ENCODE measurements at regions not wholly inside any gene's neighbourhood (a gene's known extent, or its start where the extent isn't known, plus 50 kb on each side); places are given as distances from the start of the nearest gene placed in this dataset.

DNA sequence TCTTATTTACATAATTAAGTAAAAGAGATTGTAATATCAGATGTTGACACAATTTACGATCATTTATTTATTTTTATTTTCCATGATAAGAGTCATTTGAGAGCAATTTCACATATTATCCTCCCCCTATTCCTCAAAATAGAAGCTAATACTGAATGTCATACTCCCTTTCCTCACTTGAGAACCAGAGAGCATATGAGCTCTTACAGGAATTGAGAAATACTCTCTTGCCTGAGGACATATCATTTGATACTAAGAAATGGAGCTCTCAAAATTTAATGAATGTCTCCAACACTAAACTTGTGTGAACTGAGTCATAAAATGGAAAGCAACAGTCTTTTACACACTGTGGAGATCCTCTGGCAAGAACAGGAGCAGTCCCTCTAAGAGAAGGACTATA is 68.5 kb upstream of the CHST9 start:
- no peak for DNase-seq

DNA sequence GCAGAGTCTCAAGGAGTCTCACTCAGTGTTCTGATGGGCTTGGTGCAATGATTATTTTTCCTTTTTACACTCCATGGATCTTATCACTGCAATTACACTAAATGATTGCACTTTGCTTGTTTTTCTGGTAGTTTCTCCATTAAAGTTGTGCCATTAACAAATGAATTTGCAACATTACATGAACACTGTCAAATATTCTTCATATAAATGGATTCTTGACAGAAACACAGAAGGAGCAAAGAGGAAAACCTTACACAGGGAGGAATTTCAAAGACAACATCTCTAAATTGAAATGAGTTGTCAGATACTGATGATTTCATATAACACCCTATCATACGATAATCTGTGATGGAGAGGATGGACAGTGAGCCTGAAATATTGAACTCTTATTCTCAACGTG is 65.4 kb upstream of the CHST9 start:
- DNase-seq: no peak

DNA sequence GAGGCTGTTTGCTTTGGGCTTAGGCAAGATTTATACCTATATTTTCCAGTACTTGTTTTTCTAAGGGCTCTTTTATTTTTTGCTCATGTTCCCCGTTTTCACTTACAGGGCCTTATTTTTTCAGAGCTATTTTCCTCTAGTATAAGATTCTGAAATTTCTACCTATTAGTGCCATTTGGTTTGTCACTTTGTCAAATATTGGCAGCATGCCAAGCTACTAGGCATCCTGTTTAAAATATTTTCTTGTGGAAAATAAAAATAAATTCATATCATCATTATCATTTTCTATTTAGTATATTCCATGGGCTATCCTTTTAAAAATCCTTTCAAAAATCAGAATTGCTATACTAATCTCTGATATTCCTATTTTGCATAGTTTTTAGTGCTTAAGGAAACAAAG is 64.8 kb upstream of the CHST9 start:
- no peak for DNase-seq

DNA sequence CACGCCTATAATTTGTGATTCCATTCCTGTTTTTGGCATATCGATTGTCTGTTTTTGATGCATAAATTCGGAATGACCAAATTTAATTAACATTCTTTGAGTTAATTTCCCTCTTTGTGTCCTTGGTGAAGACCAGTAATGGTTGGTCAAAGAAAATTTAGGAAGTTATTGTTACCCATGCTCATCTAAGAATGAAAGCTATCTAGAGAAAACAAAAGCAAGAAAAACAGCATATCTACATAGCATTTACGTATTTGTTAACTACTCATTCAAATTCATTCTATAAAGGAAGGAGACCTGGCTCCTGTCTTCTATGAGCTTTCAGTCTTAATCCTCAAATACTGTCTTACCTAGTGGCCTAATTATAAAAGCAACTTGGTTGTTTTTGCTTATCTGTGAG is 59.2 kb upstream of the CHST9 start:
- no peak for DNase-seq

DNA sequence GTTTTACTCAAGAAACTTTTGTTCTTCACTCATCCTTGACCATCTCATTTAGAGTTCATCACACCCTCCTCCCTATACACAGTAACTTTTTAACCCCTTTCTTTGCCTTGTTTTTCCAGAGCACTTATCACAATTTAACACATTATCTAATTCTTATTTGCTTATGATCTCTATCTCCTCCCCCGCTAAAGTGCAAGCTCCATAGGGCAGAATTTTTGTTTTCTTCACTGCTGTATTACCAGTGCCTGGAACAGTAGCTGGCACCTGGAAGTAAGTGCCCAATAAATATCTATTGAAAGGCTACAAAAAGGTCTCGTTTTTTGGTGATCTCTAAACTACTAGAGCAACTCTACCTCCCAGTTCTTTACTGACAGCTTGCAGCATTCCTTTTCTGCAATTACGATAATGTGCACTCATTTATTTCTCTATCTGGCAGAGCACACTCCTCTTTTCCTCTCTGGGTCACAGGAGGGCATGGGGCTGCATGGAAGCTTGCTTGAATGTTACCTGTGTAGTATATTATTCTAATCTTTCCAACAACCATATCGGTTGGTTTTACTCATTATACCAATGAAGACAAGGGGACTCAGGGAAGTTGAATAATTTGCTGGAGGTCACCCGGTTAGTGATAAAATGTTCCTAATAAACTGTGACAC is 57.4 kb upstream of the CHST9 start:
- no peak for DNase-seq

DNA sequence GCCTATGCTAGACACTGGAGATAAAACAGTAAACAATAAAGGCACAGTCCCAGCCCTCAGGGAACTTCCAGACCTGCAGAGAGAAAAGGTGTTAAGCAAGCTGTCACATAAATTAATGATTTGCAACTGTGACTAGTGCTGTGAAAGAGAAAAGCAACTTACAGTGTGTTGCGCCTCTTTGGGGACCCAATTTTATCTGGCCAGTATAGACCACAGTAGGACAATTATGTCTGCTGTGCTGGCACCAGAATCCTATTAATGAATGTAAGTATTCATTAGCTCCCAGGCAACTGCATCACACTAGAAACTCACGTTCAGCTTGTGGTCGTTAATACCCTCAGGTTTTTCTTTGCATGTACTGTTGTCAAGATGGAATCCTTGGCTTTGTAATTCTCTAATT is 55.3 kb upstream of the CHST9 start:
- no peak for DNase-seq

DNA sequence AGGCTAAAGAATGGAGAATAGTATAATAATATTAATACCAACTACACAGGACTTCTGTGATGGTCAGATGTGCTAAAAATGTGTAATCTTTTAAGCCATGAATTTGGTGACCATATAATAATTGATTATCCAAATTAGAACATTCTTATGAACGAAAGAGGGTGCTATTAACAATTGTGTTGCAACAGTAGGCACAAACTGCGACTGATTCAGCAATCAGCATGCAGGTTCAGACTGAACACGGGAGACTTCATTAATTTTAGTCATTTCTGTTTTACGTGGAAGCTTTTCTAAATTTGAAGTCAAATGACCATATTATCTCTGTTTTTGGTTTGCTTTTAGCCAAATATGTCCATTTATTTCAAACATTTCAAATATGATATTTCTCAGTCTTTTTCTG is 54.6 kb upstream of the CHST9 start:
- no peak for DNase-seq

DNA sequence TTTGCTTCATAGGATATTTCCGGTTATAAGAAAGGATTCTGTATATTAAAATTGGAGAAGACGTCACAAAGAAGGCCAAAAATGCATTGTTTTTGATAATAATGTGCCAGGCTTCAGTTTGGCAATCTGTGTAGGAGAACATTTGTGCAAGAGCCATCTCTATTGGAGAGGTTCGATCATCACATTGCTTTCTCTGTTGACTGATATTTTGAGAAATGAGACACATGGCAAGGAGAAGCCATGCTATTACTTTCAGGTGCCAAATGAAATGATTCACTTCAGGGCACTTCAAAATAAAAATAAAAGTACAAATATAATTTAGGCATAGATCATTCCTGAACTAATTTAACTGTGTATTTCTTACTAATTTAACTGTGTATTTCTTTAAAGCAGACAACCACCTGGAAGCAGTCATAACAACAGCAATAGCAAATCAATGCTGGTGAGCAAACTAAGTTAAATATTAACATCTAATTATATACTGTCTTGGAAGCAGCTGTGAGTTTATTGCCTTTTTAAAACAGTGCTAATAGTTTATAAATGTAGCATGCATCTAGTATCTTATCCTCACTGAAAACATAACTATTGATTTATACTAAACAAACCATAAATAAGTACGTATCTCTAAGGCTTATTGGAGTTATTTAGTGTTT is 50.2 kb upstream of the CHST9 start:
- DNase-seq: no peak

Measured in occipital lobe (tissue), 1 donor.